H1 (cell line): ENCODE measurements at regions not wholly inside any gene's neighbourhood (a gene's known extent, or its start where the extent isn't known, plus 50 kb on each side); places are given as distances from the start of the nearest gene placed in this dataset.

Source experiments
- CTBP2 ChIP-seq: IDR thresholded peaks from 2 replicates; pipeline ENCODE4 v1.7.0; 2011; ENCODE audit warnings: borderline replicate concordance, mild to moderate bottlenecking, moderate library complexity, mixed read lengths, low read length; ENCODE audit not compliant: insufficient read depth, insufficient read length
- RAD21 ChIP-seq, 2 experiments: IDR thresholded peaks in 1 of 2; conservative IDR thresholded peaks in 1 of 2; 2 replicates each; pipeline ENCODE4 v1.6.1; 2011; ENCODE audit warnings: low read depth in 2 of 2, low read length in 2 of 2, improper control_type of control experiment in 1 of 2, inconsistent platforms in 1 of 2, mild to moderate bottlenecking in 1 of 2, moderate library complexity in 1 of 2
- TEAD4 ChIP-seq: IDR thresholded peaks from 2 replicates; pipeline ENCODE4 v1.6.1; 2012; ENCODE audit warnings: low read depth, low read length, inconsistent platforms, mixed read lengths

GRCh38 chr9:18410983-18411382 lies 63.0 kb upstream of the ADAMTSL1 start (continued):
- TF ChIP-seq CTBP2 (no peak), TEAD4 (no peak), RAD21 (IDR thresholded peaks at IDR 0.05 in 1 of 2, conservative IDR thresholded peaks at IDR 0.05 in 1 of 2; ENCODE audit: low read depth in 2 of 2, low read length in 2 of 2) (no peak)
